Activated CD4-positive, alpha-beta memory T cell treated with anti-CD3 and anti-CD28 coated beads for 36 hours (primary cell): ENCODE measurements at regions not wholly inside any gene's neighbourhood (a gene's known extent, or its start where the extent isn't known, plus 50 kb on each side); places are given as distances from the start of the nearest gene placed in this dataset.

Experiments used
- CTCF ChIA-PET: fragments of 350-600 bp; sonication (Branson Sonifier 250); formaldehyde crosslinking; loops from one replicate; lab custom pipeline; 2021; ENCODE audit warnings: antibody characterized with exemption, inconsistent platforms; lab: Charles Lee
- POLR2A ChIA-PET: fragments of 350-600 bp; sonication (Branson Sonifier 250); formaldehyde crosslinking; loops from one replicate; lab custom pipeline; 2021; ENCODE audit warnings: antibody characterized with exemption; lab: Charles Lee
- DNase-seq: peaks from one replicate; pipeline ENCODE4 v3.0.0-alpha.2; 2020
- H3K27ac Mint-ChIP-seq: one replicate; pipeline ENCODE4 v1.8.0; 2021; ENCODE audit warnings: mixed read lengths
- H3K27me3 Mint-ChIP-seq: one replicate; pipeline ENCODE4 v1.8.0; 2021; ENCODE audit warnings: mixed read lengths
- H3K36me3 Mint-ChIP-seq: one replicate; pipeline ENCODE4 v1.8.0; 2021; ENCODE audit warnings: mixed read lengths
- H3K4me1 Mint-ChIP-seq: one replicate; pipeline ENCODE4 v1.8.0; 2021; ENCODE audit warnings: low read depth, mixed read lengths
- H3K4me3 Mint-ChIP-seq: one replicate; pipeline ENCODE4 v1.8.0; 2021; ENCODE audit warnings: mild to moderate bottlenecking, mixed read lengths
- H3K9me3 Mint-ChIP-seq: one replicate; pipeline ENCODE4 v1.8.0; 2021; ENCODE audit warnings: mixed read lengths
- intact Hi-C: fragments of 100-400 bp; cut with micrococcal nuclease; formaldehyde crosslinking; loops from one replicate; pipeline ENCODE4 v1.15.1; 2023

DNA sequence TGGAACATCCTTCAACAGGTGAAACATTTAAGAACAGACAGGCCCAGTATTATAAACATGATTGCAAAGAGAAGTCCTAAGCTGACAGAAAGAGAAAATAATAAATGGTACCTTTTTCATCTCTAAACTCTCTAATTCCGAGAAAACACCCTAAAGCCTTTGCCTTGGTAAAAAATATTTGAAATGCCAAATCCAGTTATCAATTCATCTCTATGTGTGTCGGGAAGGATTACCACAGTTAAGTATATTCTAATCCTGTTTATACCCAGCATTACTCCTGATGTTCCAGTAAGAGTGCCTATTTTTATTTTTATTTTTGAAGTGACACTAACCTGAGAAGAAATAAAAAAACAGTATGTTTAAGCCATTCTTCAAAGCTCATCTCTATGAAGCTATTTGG lies 219.3 kb upstream of the NANOGP8 start:
- Mint-ChIP-seq H3K4me1 (no peaks in the 10 kb centered on the region), H3K27me3 (no peaks in the 10 kb centered on the region), H3K27ac (no peak overlapping the region), H3K36me3 (no peaks in the 10 kb centered on the region), H3K9me3 (no peaks in the 10 kb centered on the region), H3K4me3 (no peak overlapping the region)
- intact Hi-C loops = no loop called here
- no peak for DNase-seq
- ChIA-PET CTCF (interaction anchor here (0.8 kb wide), 1 partner anchor 15 kb away, joined by 3 read pairs; no protein-coding TSS in a partner anchor), POLR2A (no interaction called here)

DNA sequence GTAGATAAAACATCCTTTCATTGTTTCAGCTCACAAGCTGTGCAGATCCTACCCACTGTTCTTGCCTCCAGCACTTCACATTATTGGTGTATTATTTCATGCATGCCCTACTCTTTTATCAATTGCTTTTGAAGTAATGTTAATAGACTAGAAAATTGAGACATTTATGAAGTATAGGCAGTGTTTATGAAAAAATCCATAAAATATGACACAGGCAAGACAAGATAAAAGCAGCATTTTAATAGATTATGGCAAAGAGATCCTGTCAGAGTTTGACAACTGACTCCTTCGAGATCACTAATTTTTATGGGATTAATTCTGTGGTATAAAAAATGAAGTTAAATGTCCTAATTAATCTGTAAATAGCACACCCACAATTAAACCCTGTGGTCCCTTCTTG lies 217.2 kb upstream of the NANOGP8 start:
- no peak overlapping the region for H3K27ac Mint-ChIP-seq
- intact Hi-C loops = no loop called here
- no peak for DNase-seq
- no peaks in the 10 kb centered on the region for H3K9me3 Mint-ChIP-seq
- H3K27me3 Mint-ChIP-seq = no peaks in the 10 kb centered on the region
- no peaks in the 10 kb centered on the region for H3K4me1 Mint-ChIP-seq
- H3K36me3 Mint-ChIP-seq = no peaks in the 10 kb centered on the region
- CTCF ChIA-PET = interaction anchor here (0.6 kb wide), 1 partner anchor 108 kb away, joined by 3 read pairs; no protein-coding TSS in a partner anchor
- POLR2A ChIA-PET = no interaction called here
- no peak overlapping the region for H3K4me3 Mint-ChIP-seq

DNA sequence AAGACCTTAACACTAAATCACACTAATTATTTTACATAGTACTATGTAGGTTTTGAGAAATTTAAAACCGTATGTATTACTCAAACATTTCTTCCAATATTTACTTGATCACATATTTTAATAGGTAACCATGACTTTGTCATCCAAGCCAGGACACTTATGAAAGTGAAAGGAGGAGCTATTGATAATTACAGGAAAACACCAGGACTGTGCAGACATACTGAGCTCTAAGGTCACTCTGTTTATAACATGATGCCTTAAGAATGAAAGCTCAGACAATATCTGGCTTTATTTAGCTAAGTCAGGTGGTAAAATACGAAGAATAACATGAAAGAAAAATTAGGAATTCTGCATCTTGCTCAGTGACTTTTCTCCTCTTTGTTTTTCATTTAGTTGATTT lies 216.0 kb upstream of the NANOGP8 start:
- H3K27ac Mint-ChIP-seq = no peak overlapping the region
- intact Hi-C loops = no loop called here
- no peaks in the 10 kb centered on the region for H3K4me1 Mint-ChIP-seq
- no peaks in the 10 kb centered on the region for H3K36me3 Mint-ChIP-seq
- H3K9me3 Mint-ChIP-seq = no peaks in the 10 kb centered on the region
- DNase-seq = no peak
- H3K4me3 Mint-ChIP-seq = no peak overlapping the region
- POLR2A ChIA-PET = interaction anchor here (0.5 kb wide), 1 partner anchor 60 kb away, joined by 3 read pairs; no protein-coding TSS in a partner anchor
- CTCF ChIA-PET = no interaction called here
- no peaks in the 10 kb centered on the region for H3K27me3 Mint-ChIP-seq

DNA sequence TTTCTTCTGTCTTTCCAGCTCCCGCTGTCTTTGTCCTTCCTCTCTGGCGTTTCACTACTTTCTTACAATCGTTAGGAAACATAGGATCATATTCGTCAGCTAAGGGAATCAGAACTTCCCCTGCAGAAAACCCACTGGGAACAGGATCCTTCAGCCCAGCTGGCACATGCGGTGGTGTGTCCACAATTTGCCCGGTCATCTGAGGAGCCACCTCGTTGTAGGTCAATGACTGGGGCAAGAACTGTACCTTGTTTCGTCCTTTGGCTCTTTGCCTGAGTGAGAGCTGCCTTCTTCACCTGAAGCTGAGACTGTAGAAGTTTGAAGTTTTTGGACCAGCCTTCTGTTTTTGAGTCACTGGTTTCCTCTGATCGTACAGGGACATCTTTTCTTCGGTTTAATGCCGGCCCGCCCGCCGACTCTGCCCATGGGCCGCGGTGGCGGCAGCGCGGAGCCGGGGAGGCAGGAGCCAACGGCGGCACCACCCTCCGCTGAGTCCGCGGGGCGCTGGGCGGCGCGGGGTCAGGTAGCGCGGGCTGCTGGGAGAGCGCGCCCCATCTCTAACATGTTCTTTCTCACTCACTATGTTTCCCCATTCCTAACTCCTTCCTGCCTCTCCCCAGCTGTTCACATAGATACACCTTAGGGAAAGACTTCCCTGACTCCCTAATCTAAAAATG lies 214.1 kb upstream of the NANOGP8 start:
- Mint-ChIP-seq H3K4me1 (no peaks in the 10 kb centered on the region), H3K36me3 (no peaks in the 10 kb centered on the region), H3K27me3 (no peaks in the 10 kb centered on the region)

DNA sequence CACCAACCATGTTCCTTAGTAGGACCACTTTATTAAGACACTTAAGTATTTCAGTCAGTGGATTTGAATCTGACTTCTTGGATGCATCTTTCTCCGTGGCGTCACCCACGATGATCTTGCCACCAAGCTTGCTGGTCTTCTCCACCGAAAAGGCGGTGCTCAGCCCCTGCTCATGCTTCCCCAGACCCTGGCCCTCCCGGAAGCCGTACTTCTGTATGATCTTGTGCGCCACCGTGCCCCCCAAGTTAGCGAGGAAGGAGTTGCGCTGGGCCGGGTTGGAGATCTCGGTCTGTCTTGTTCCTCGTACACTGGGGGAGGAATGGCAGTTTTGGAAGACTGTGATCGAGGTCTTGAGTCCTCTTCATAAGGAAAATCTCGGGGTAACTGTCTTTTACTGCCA lies 213.4 kb upstream of the NANOGP8 start:
- Mint-ChIP-seq H3K4me3 (no peak overlapping the region), H3K36me3 (no peaks in the 10 kb centered on the region), H3K9me3 (no peaks in the 10 kb centered on the region), H3K27me3 (no peaks in the 10 kb centered on the region), H3K27ac (no peak overlapping the region), H3K4me1 (no peaks in the 10 kb centered on the region)
- intact Hi-C loops = no loop called here
- POLR2A ChIA-PET = no interaction called here
- DNase-seq = no peak
- CTCF ChIA-PET = no interaction called here

More for the DNA sequence above, 214.1 kb upstream of the NANOGP8 start:
- CTCF ChIA-PET = no interaction called here
- Mint-ChIP-seq H3K27ac (no peak overlapping the region), H3K4me3 (no peak overlapping the region), H3K9me3 (no peaks in the 10 kb centered on the region)
- intact Hi-C loops = no loop called here
- POLR2A ChIA-PET = no interaction called here
- no peak for DNase-seq

DNA sequence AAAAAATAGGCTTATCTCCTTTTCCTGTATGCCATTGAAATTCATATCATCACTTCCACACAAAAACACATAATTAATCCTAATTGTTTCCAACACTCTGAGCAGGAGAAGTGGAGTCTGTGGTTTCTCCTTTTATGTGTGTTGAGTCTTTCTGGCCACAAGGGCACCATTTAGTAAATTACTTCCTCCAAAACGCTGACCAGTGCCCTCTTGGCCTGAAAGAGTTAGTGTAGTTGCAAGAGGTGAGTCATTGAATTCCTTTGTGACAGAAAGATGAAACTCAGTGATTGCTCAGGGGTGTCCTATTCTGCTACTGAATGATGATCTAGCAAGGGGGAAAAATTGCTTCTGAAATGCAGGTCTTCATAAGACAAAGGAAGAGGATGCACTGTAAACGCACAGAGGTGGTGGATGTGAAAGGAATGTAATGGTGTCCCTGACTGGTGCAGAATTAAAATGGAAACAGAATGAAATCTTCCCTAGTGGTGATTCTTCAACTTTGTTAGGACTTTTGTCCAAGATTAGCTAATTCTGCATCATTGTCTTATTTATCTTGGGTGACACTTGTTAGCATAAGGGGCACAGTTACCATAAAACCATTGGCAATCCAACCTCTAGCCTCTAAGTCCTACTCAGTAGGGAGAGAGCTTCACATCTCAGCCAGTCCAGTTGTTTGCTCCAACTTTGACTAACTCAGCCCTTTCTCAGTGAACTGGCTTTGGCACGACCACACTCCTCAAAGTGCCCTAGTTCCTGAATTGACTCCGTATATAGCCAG lies 208.4 kb upstream of the NANOGP8 start:
- Mint-ChIP-seq H3K4me1 (no peaks in the 10 kb centered on the region), H3K36me3 (no peaks in the 10 kb centered on the region), H3K27ac (no peak overlapping the region), H3K9me3 (no peaks in the 10 kb centered on the region), H3K27me3 (no peaks in the 10 kb centered on the region), H3K4me3 (no peak overlapping the region)
- POLR2A ChIA-PET = no interaction called here
- DNase-seq = no peak
- CTCF ChIA-PET = interaction anchor here (1.0 to 1.7 kb wide), 2 partner anchors 151 kb away, joined by 3 to 4 read pairs; no protein-coding TSS in a partner anchor
- intact Hi-C loops = no loop called here

DNA sequence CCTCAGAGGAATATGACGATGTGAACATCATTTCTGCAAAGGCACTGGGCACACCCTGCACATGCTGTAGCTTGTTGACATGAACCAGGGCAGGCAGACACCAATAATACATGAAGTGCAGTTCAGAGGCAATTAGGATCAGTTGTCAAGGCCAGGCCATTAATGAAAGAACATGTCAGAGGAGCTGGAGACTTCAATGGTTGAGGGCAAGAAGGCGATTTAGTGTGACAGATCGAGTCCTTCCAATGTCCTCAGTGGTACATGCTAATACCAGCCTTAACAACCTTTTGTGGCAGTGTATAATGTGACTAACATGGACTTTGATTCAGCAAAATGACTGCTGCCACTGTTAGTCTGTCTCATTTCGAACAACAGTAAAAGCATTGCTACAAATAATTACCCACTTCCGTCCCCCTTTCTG lies 205.2 kb upstream of the NANOGP8 start:
- Mint-ChIP-seq H3K9me3 (no peaks in the 10 kb centered on the region), H3K4me3 (no peak overlapping the region), H3K27me3 (peaks cover 1% of the 10 kb centered on the region), H3K36me3 (no peaks in the 10 kb centered on the region), H3K27ac (no peak overlapping the region), H3K4me1 (no peaks in the 10 kb centered on the region)
- intact Hi-C loops = no loop called here
- ChIA-PET POLR2A (no interaction called here), CTCF (interaction anchor here (3.6 kb wide), 1 partner anchor 154 kb away, joined by 67 read pairs; no protein-coding TSS in a partner anchor)
- DNase-seq = no peak

DNA sequence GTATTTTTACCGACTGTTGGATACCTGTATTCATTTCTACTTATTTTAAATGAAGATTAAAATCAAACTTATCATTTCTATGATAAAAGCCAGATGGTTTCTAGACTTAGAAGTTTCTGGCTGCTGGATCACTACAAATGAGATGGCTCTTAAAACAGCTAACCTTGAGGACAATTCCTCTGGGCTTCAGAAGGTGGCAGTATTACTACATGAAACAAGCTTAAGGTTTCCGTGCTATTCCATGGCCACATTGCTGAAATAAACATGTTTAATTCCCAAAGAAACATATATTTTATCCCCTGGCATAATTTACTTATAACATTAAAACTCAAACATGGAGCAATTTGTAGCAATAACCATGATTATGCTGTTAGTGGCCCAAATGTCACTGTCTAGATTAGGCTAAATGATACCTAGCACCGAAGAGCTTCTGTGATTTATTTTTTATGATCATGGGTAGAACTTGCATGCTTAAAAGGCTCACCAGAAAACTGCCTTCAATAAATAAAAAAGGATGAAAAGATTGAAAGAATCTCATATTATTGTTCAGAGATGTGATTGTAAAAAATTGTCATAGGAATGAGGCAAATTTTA lies 204.0 kb upstream of the NANOGP8 start:
- no peaks in the 10 kb centered on the region for H3K9me3 Mint-ChIP-seq
- intact Hi-C loops = loop anchor here (1.0 kb wide), 2 partner anchors 155 to 211 kb away; no protein-coding TSS in a partner anchor
- no peak overlapping the region for H3K4me3 Mint-ChIP-seq
- H3K4me1 Mint-ChIP-seq = no peaks in the 10 kb centered on the region
- ChIA-PET CTCF (interaction anchor here (0.6 to 3.6 kb wide), 7 partner anchors 9 to 172 kb away, joined by 3 to 67 read pairs (median 3); no protein-coding TSS in a partner anchor), POLR2A (interaction anchor here (0.6 kb wide), 1 partner anchor 147 kb away, joined by 5 read pairs; no protein-coding TSS in a partner anchor)
- peaks cover 1% of the 10 kb centered on the region for H3K27me3 Mint-ChIP-seq
- no peaks in the 10 kb centered on the region for H3K36me3 Mint-ChIP-seq
- H3K27ac Mint-ChIP-seq = no peak overlapping the region
- DNase-seq = no peak

DNA sequence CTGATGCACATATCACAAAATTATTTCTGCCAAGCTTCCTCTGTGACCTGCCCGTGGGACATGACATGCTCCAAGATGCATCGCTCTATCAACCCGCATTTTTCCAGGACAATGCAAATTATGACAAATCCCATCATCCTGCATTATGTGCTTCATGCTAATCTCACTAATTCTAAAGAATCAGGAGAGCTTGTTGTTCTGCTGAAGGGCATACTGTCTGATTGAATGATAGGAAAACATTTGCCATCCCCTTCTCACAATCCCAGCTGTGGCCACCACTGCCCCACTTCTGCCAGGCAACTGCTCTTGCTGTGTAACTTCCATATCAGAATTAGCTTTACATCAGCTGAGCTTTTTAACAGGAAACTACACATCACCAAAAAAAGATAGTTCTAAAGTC lies 203.5 kb upstream of the NANOGP8 start:
- Mint-ChIP-seq H3K27me3 (peaks cover 1% of the 10 kb centered on the region), H3K27ac (no peak overlapping the region), H3K36me3 (no peaks in the 10 kb centered on the region), H3K4me3 (no peak overlapping the region), H3K4me1 (no peaks in the 10 kb centered on the region), H3K9me3 (peaks cover 3% of the 10 kb centered on the region)
- no peak for DNase-seq
- ChIA-PET POLR2A (interaction anchor here (0.6 kb wide), 1 partner anchor 148 kb away, joined by 5 read pairs; no protein-coding TSS in a partner anchor), CTCF (interaction anchor here (0.6 to 3.6 kb wide), 7 partner anchors 9 to 173 kb away, joined by 3 to 67 read pairs (median 3); no protein-coding TSS in a partner anchor)
- intact Hi-C loops = no loop called here

DNA sequence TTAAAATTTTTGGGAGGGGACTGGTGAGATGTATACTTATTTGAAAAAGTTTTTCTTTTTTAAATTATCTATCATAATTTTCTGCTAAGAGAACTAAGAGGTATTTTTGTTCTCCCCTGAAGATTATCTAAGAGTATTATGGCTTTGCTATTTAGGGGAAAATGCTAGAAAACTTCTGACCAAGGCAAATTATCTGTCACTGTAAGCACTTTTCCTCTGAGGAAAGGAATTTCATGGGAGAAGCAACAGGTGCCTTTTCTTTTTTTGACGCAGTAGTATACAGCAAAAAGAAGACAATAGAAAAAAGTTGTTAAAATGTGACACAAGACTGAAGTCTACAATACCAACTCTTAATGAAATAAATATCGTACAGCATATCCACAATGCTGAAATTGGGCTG lies 201.6 kb upstream of the NANOGP8 start:
- ChIA-PET POLR2A (no interaction called here), CTCF (no interaction called here)
- Mint-ChIP-seq H3K36me3 (no peaks in the 10 kb centered on the region), H3K27me3 (peaks cover 1% of the 10 kb centered on the region), H3K9me3 (peaks cover 5% of the 10 kb centered on the region), H3K27ac (no peak overlapping the region), H3K4me3 (no peak overlapping the region), H3K4me1 (no peaks in the 10 kb centered on the region)
- DNase-seq = no peak
- intact Hi-C loops = no loop called here

DNA sequence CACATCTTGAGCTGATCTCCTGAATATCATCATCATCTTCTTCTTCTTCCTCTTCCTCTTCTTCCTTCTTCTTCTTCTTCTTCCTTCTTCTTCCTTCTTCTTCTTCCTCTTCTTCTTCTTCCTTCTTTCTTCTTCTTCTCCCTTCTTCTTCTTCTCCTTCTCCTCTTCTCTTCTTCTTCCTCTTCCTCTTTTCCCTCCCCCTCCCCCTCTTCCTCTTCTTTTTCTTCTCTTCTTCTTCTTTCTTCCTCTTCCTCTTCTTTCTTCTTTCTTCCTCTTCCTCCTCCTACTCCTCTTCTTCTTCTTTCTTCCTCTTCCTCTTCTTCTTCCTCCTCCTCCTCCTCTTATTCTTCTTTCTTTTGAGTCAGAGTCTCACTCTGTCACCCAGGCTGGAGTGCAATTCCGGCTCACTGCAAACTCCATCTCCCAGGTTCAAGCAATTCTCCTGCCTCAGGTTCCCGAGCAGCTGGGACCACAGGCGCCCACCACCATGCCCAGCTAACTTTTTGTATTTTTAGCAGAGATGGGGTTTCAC lies 197.9 kb upstream of the NANOGP8 start:
- peaks cover 1% of the 10 kb centered on the region for H3K27me3 Mint-ChIP-seq
- H3K4me3 Mint-ChIP-seq = no peak overlapping the region
- H3K4me1 Mint-ChIP-seq = no peaks in the 10 kb centered on the region
- intact Hi-C loops = no loop called here
- POLR2A ChIA-PET = no interaction called here
- H3K36me3 Mint-ChIP-seq = no peaks in the 10 kb centered on the region
- DNase-seq = no peak
- peaks cover 18% of the 10 kb centered on the region for H3K9me3 Mint-ChIP-seq
- CTCF ChIA-PET = interaction anchor here (0.6 kb wide), 1 partner anchor 289 kb away, joined by 3 read pairs; no protein-coding TSS in a partner anchor
- no peak overlapping the region for H3K27ac Mint-ChIP-seq

DNA sequence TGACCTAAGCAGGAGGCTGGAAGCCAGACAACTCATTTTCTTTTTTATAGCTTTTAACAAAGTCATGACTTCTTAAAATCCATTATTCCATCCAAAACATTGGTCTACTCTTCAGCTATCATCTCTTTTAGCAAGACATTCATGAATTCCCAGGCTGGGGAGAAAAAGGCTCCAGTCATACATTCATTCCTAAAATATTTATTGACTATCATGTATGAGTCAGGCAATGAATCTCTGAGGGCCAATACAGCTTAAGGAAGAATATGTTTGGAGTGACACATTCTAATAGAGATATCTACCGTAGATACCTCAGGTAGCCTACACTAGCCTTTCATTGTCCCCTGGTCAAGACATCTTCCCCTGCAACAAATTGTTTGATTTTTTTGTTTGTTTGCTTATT lies 196.4 kb upstream of the NANOGP8 start:
- Mint-ChIP-seq H3K4me1 (no peaks in the 10 kb centered on the region), H3K27ac (no peak overlapping the region), H3K9me3 (peaks cover 33% of the 10 kb centered on the region), H3K36me3 (peaks cover 5% of the 10 kb centered on the region), H3K4me3 (no peak overlapping the region), H3K27me3 (peaks cover 1% of the 10 kb centered on the region)
- CTCF ChIA-PET = interaction anchor here (0.6 kb wide), 1 partner anchor 202 kb away, joined by 3 read pairs; no protein-coding TSS in a partner anchor
- POLR2A ChIA-PET = no interaction called here
- intact Hi-C loops = no loop called here
- no peak for DNase-seq
